LNCaP clone FGC (cell line): ENCODE measurements at regions not wholly inside any gene's neighbourhood (a gene's known extent, or its start where the extent isn't known, plus 50 kb on each side); places are given as distances from the start of the nearest gene placed in this dataset.

Experiments used
- DNase-seq: peaks from one replicate; pipeline ENCODE4 v3.0.0-alpha.2; 2011; ENCODE audit warnings: low read depth
- H3K4me3 ChIP-seq: 2 replicates; pipeline ENCODE4 v1.5.1; 2011; ENCODE audit warnings: mild to moderate bottlenecking, low read depth, low read length, control low read depth
- TF ChIP-seq, protein P1 (sequence below): IDR thresholded peaks from 2 replicates; pipeline ENCODE4 v1.5.1; 2012; ENCODE audit warnings: mild to moderate bottlenecking; ENCODE audit not compliant: control insufficient read depth, insufficient read depth; ENCODE audit errors: extremely low read depth

DNA sequence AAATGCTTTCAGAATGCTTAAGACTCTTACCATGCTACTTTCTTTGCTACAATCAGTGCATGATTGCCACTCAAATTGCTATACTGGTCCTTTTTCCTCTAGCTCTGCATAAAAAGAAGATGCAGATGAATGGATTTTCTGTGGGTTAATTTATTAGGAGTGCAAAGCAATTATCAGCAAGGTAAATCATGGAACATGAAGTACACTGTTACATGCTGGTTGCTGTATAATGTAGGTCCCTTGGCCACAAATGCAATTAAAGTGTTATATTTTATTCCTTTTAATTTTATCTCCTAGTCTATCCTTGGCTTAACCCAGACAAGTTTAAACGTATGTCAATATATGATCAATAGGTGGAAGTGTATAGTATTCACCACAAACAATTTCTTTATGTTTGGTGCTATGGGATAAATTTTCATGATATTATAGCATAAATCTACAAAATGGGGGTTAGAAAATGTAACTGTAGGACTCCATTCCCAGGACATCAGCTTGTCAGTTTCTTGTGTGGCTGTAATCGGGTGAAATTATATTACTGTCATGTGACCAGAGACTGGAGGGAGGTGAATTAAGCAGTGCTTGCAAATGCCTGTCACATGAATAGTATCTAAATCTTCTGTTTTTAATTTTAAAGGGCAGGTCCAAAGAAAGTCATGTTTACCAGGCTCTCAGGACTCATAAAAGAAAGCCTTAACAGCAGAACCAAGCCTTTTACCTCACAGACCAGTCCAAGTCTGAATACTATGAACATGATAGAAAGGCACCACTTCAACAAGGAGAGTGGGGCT is 176.9 kb upstream of the ID4 start:
- no peak overlapping the region for H3K4me3 ChIP-seq
- no peak for DNase-seq
- TF ChIP-seq, protein P1, sequence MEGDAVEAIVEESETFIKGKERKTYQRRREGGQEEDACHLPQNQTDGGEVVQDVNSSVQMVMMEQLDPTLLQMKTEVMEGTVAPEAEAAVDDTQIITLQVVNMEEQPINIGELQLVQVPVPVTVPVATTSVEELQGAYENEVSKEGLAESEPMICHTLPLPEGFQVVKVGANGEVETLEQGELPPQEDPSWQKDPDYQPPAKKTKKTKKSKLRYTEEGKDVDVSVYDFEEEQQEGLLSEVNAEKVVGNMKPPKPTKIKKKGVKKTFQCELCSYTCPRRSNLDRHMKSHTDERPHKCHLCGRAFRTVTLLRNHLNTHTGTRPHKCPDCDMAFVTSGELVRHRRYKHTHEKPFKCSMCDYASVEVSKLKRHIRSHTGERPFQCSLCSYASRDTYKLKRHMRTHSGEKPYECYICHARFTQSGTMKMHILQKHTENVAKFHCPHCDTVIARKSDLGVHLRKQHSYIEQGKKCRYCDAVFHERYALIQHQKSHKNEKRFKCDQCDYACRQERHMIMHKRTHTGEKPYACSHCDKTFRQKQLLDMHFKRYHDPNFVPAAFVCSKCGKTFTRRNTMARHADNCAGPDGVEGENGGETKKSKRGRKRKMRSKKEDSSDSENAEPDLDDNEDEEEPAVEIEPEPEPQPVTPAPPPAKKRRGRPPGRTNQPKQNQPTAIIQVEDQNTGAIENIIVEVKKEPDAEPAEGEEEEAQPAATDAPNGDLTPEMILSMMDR = no peak

- DNase-seq = no peak
- no peak overlapping the region for H3K4me3 ChIP-seq
- TF ChIP-seq, protein P1 = no peak
These were observed 174.3 kb upstream of the ID4 start for GRCh38 chr6:19662911-19663310.

GRCh38 chr6:19663479-19663878 is 173.7 kb upstream of the ID4 start:
- TF ChIP-seq, protein P1 = no peak
- H3K4me3 ChIP-seq = no peak overlapping the region
- no peak for DNase-seq

DNA sequence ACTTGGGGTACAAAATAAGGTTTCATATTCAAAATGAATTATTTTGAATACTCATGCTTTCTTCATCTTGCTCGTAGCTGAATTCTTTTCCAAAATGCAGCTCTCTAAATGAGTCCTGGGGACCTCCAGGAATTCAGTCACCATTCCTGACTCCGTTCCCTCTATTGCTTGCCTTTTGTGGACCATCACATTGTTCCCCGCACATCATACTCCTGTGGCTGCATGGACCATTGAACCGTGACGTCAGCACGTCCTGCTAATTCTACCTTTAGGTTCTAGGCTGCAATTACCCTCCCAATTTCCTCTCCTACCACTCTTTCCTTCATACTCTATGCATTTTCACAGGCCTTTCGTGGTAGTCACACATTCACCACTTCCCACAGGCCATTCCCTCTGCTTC is 173.1 kb upstream of the ID4 start:
- no peak for DNase-seq
- TF ChIP-seq, protein P1 = no peak
- no peak overlapping the region for H3K4me3 ChIP-seq

GRCh38 chr6:19664878-19665612 is 172.1 kb upstream of the ID4 start:
- TF ChIP-seq, protein P1 = no peak

GRCh38 chr6:19665613-19665909 is 171.6 kb upstream of the ID4 start:
- TF ChIP-seq, protein P1 = no peak
- no peak overlapping the region for H3K4me3 ChIP-seq
- no peak for DNase-seq

More at GRCh38 chr6:19664878-19665612, 172.1 kb upstream of the ID4 start:
- no peak for DNase-seq
- H3K4me3 ChIP-seq = no peak overlapping the region
